Raji (cell line): ENCODE measurements at regions not wholly inside any gene's neighbourhood (a gene's known extent, or its start where the extent isn't known, plus 50 kb on each side); places are given as distances from the start of the nearest gene placed in this dataset.

ENCODE experiments used
- POLR2A ChIP-seq: IDR thresholded peaks from 2 replicates; pipeline ENCODE4 v1.6.1; 2011; ENCODE audit warnings: low read depth, low read length, control low read depth; ENCODE audit not compliant: insufficient read depth

DNA sequence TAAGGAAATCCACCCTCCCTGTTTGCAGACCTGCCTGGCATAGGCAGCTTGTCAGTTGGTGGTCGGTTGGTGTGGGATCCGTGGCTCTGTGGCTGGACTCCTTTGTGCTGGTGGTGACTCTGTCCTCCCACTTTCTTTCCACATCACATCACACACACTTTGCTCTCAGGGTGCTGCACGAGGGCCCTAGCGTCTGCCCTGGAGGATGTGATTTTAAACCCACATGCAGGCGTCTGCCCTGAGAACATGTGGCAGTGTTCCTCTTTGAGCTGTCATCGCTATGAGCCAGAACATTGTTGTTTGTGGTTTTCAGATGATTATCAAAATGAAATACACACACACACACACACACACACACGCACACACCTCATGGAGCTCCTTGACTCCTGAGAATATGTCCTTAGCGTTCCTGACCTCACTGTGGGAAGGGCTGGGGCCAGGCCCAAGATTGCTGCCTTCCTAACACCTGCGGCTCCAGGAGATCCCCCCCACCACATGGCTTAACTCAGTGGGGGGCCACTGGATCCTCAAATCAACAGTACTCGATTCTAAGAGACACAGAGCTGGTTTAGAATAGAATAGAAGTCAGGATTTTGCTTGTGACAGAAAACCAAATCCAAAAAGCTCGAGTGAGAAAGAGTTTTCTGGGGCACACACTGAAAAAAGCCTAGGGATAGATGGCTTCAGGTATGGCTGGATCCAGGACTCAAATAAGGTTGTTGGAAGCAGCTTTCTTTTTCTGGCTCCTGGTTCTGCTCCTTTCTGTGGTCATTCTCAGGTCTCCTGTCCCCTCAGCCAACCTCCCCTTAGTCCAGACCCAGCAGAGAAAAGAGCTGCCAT, 54.8 kb downstream of the RTP5 start:
- no peak for TF ChIP-seq POLR2A

- TF ChIP-seq POLR2A, result no peak
Observed at GRCh38 chr2:241924909-241925250, 55.4 kb downstream of the RTP5 start.

- TF ChIP-seq POLR2A, result no peak
Observed at GRCh38 chr2:241925277-241925676, 55.7 kb downstream of the RTP5 start.

DNA sequence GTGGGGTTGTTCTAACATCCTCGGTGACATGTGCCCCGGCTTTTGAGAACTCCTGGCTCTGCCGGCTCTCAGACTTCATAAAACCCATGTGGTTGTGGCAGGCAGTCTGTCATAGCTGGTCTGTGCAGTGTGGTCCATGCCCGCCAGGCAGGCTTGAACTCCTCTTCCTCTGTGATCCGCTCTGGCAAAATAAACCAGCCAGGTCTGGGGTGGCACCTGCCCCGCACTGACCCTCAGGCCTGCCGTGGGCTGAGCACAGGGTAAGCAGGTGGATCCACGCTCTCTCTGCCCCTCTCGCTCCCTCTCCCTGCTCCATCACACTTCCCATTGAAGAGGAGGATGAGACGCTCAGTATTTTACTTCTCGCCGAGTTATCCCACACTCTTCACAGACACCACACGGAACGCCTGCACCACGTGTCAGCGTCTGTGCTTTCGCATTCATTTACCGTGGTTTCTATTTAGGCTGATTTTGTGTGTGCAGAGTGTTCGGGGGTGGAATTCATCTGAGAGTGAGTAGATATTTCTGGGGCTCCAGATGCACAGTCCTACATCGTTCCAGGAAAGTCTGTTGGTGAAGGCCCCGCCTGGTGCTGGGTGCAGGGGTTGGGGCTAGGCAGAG, 56.4 kb downstream of the RTP5 start:
- no peak for TF ChIP-seq POLR2A

DNA sequence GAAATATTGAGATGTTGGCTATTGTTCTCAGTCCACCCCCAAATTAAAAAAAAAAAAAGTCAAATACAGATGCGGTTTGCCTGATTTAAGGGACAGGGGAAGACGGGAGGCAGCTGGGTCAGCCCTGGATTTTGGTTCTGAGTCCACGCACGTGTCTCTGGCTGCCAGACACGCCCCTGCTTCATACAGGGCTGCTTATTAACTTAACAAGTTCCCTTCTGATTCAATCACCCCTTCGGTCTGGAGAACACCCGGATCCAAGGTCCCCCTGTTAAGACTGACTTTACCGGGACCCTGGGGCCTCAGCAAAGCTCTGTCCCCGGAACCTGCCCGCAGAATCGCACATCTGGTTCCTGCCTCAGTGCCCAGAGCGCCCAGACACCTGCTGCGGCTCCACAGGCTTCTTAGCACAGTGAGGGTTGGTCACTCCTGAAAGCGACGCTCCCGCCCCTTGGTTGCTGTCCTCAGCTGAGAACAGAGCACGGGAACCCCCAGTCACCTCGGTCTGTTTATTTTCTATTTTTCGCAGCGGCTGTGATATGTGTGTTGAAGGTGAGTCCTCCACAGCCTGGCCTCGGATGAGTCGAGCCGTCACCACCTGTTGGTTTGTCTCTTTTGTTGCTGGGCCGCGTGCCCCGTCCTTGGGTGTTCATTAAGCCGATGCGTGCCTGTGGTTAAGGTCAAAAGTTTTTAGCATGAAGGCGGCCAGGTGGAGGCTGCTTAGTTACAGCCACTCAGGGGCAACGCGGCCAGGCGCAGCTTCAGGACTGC, 57.2 kb downstream of the RTP5 start:
- no peak for TF ChIP-seq POLR2A

DNA sequence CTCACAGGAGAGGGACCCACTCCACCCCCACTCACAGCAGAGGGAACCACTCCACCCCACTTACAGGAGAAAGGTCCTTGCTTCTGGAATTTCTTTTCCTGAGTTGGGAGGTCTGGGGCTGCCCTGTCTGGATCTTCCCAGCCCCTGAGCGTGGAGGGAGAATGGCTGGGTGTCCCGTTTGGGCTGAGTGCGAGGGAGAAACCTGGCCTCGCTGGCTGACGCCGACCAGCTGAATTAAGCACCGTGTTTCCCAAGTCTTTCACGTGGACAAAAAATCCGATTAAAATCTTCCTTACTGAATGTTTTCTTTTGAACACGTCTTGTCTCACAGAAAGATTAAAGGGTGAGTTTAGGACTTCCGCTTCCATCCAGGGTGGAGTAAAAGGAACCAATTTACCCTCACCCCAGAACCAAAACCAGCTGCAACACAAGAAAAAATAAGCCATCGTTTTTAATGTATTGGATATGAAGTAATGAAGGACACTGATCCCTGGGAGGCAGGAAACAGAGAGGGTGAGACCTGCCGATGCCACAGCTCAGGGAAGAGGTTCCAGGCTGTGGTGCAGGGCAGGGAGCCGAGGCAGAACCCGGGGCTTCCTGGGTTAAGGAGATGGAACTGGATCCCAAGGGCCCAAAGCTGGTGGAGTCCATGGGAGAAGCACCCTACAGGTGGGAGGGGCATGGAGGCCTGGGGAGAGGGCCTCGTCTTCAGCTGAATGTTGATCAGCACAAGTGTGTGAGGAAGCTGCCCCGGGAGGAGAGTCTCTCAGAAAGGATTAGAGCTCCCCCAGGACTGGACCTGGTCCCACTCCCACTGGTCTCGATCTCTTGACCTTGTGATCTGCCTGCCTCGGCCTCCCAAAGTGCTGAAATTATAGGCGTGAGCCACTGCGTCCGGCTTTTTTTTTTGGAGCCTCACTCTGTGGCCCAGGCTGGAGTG, 60.3 kb downstream of the RTP5 start:
- TF ChIP-seq POLR2A, result no peak

- no peak for TF ChIP-seq POLR2A
Observed at GRCh38 chr2:241931084-241931975, 61.8 kb downstream of the RTP5 start.

DNA sequence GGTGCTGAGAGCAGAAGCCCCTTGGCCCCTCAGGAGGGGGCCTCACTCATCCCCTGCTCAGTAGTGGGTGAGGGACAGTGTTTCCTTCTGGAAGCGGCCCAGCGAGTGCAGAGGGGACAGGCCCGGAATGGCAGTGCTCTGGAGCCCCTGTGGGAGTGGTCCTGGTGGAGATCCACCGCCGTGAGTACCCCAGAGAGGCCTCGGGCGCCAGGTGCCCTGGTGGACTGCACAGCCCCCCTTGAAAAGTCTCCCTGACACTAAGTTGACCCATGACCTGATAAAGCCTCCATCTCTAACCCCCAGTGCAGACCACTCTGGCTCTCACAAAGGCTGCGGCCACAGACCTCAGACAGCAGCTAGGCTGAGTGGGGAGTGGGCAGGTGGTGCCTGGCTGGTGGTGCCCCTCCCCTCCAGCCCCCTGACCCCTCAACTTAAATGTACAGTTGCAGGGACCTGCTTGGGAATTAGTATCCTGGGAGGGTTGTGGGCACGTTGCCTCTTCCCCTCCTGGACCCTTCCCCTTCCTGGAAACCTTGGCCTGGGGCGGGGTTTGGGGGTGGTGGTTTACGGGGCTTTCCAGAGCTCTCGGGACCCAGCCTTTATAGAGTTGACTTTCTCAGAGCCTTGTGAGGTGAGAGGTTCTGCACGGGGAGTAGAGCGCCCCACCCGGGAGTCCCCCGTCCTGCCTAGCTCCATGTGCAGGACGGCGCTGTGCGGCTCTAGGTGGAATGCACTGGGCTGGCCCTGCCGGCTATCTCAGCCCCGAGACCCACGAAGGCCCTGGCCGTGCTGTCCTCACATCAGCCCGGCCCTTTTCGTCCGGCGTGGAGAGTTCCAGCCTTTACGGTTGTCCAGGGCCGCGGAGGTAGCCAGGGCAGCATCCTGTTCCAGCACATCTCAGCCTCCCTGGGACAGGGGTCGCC, 62.7 kb downstream of the RTP5 start:
- TF ChIP-seq POLR2A, result no peak

- TF ChIP-seq POLR2A, result no peak
Observed at GRCh38 chr2:241932899-241933178, 63.3 kb downstream of the RTP5 start.

DNA sequence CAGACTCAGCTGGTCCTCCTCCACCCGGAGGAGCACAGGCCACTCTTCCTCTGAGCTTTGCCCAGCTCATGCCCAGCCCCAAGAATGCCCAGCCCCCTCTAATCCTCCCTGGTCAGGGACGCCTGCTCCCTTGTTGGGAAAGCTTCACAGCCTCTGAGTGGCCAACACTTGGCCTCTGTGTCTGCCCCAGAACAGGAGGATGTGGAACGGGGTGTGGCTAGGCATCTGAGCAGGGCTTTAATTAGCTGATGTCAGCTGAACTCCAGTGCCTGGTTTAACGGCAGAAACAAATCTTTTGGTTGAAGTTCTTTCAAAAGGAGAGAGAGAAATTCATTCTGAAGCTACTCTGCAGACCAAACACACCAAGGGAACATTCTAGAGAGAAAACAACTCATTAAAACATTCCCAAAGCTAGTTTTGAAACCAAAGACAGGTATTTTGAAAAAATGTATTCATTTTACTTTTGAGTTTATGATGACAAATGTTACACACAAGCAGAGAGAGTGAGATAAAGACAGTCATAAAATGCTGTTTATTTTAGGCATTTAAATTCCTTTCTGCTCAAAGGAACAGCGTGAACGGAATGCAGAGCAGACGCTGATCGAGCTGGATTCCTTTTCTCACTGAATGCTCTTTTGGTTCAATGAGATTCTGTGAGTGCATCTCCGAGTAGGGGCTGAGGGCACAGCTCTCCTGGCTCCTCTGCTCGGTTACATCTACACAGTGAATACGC, 63.8 kb downstream of the RTP5 start:
- TF ChIP-seq POLR2A, result no peak

GRCh38 chr2:241935314-241935713, 65.8 kb downstream of the RTP5 start:
- TF ChIP-seq POLR2A, result no peak

DNA sequence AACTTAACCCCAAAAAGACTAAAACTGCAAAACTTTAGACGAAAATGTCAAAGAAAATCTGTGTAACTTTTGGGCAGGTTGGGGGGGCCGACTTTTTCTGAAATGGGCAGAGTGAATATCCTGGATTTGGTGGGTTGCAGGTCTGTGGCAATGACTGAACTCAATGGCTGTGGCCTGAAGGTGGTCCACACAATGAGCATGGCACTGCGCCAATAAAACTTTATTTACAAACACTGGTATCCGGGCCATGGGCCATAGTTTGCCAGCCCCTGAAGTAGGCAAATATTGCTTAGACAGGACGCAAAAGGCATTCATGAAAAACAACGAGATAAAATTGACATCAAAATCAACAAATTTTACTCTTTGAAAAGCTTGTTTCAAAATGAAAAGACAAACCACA, 66.2 kb downstream of the RTP5 start:
- TF ChIP-seq POLR2A, result no peak
